Mucosa of gallbladder (tissue), 1 donor: ENCODE measurements at regions not wholly inside any gene's neighbourhood (a gene's known extent, or its start where the extent isn't known, plus 50 kb on each side); places are given as distances from the start of the nearest gene placed in this dataset.
"Not testable (repeated sequence)": the region's sequence is repeated elsewhere in the genome, so short reads cannot be mapped to it uniquely, and the experiment has no call there.

Source experiments
- DNase-seq: peaks from one replicate; pipeline ENCODE4 v3.0.0-alpha.2; 2020; ENCODE audit warnings: low spot score
- donor health status: DM: no; HTN: no; CAD: no.

GRCh38 chr6:120358535-120358934, 975.7 kb downstream of the TBC1D32 start:
- DNase-seq: not testable (repeated sequence)

- no peak for DNase-seq
Observed at GRCh38 chr6:120357447-120357846, 976.8 kb downstream of the TBC1D32 start.

GRCh38 chr6:120355822-120356221, 978.5 kb downstream of the TBC1D32 start:
- DNase-seq: no peak

- no peak for DNase-seq
Observed at GRCh38 chr6:120354452-120355098, 979.7 kb downstream of the TBC1D32 start.

GRCh38 chr6:120352491-120352890, 981.8 kb downstream of the TBC1D32 start:
- no peak for DNase-seq

- no peak for DNase-seq
Observed at GRCh38 chr6:120348926-120349325, 985.4 kb downstream of the TBC1D32 start.

- no peak for DNase-seq
Observed at GRCh38 chr6:120328521-120328920, 979.0 kb upstream of the MAN1A1 start.

GRCh38 chr6:120320481-120321162, 971.1 kb upstream of the MAN1A1 start:
- no peak for DNase-seq

- DNase-seq: no peak
Observed at GRCh38 chr6:120304223-120304622, 954.7 kb upstream of the MAN1A1 start.

GRCh38 chr6:120303527-120303926, 954.0 kb upstream of the MAN1A1 start:
- DNase-seq: no peak

- no peak for DNase-seq
Observed at GRCh38 chr6:120302041-120302440, 952.5 kb upstream of the MAN1A1 start.

- no peak for DNase-seq
Observed at GRCh38 chr6:120290964-120291363, 941.4 kb upstream of the MAN1A1 start.

GRCh38 chr6:120282005-120282404, 932.4 kb upstream of the MAN1A1 start:
- DNase-seq: no peak

- no peak for DNase-seq
Observed at GRCh38 chr6:120279466-120280167, 930.1 kb upstream of the MAN1A1 start.

GRCh38 chr6:120278689-120279396, 929.3 kb upstream of the MAN1A1 start:
- no peak for DNase-seq

- no peak for DNase-seq
Observed at GRCh38 chr6:120274547-120274946, 925.0 kb upstream of the MAN1A1 start.

GRCh38 chr6:120273411-120273810, 923.9 kb upstream of the MAN1A1 start:
- DNase-seq: no peak

GRCh38 chr6:120272038-120272437, 922.5 kb upstream of the MAN1A1 start:
- no peak for DNase-seq

GRCh38 chr6:120268256-120268655, 918.7 kb upstream of the MAN1A1 start:
- not testable (repeated sequence) for DNase-seq

- no peak for DNase-seq
Observed at GRCh38 chr6:120262354-120262753, 912.8 kb upstream of the MAN1A1 start.

- DNase-seq: no peak
Observed at GRCh38 chr6:120260636-120261035, 911.1 kb upstream of the MAN1A1 start.

GRCh38 chr6:120254651-120255050, 905.1 kb upstream of the MAN1A1 start:
- DNase-seq: no peak
